H1 (cell line): ENCODE measurements at regions not wholly inside any gene's neighbourhood (a gene's known extent, or its start where the extent isn't known, plus 50 kb on each side); places are given as distances from the start of the nearest gene placed in this dataset.

Experiments
- ASH2L ChIP-seq: fragments of 200-600, 300-600 bp; sonication (generic); IDR thresholded peaks from one replicate; pipeline ENCODE4 v1.7.1; 2017; ENCODE audit warnings: low read length
- CHD2 ChIP-seq: IDR thresholded peaks from 2 replicates; pipeline ENCODE4 v1.6.1; 2012; ENCODE audit warnings: low read length, improper control_type of control experiment
- RBBP5 ChIP-seq: IDR thresholded peaks from 2 replicates; pipeline ENCODE4 v1.7.1; 2012; ENCODE audit warnings: low read depth, mild to moderate bottlenecking, inconsistent platforms, low read length, moderate library complexity, borderline replicate concordance
- RNF2 ChIP-seq: fragments of 200-900, 300-1000 bp; sonication (generic); IDR thresholded peaks from 2 replicates; pipeline ENCODE4 v1.7.1; 2016; ENCODE audit warnings: borderline replicate concordance, low read depth, mild to moderate bottlenecking, antibody characterized with exemption, low read length; ENCODE audit not compliant: poor library complexity, severe bottlenecking; ENCODE audit errors: missing control alignments

GRCh38 chr5:68408345-68408871 is 192.9 kb downstream of the PIK3R1 start (continued):
- TF ChIP-seq RBBP5 (no peak), ASH2L (no peak), CHD2 (no peak), RNF2 (no peak)
